GM18861 (cell line): ENCODE measurements at regions not wholly inside any gene's neighbourhood (a gene's known extent, or its start where the extent isn't known, plus 50 kb on each side); places are given as distances from the start of the nearest gene placed in this dataset.
A peak's percentile ranks its signal among the peaks of the same experiment; 100 is the strongest.

Source experiments
- ATAC-seq: cut with Tn5 transposase; IDR thresholded peaks from one replicate; pipeline ENCODE4 v1.9.1; 2021; ENCODE audit not compliant: unreplicated experiment

GRCh38 chr14:22456998-22457594, 131.9 kb downstream of the DAD1 start:
- no peak for ATAC-seq

- no peak for ATAC-seq
Measured at GRCh38 chr14:22456421-22456820, 132.6 kb downstream of the DAD1 start.

- no peak for ATAC-seq
Measured at GRCh38 chr14:22452330-22452729, 136.7 kb downstream of the DAD1 start.

GRCh38 chr14:22450266-22450665, 138.8 kb downstream of the DAD1 start:
- ATAC-seq: no peak

GRCh38 chr14:22449600-22449905, 139.5 kb downstream of the DAD1 start:
- ATAC-seq: no peak

- ATAC-seq: peak; percentile 35
Measured at GRCh38 chr14:22448905-22449599, 140.0 kb downstream of the DAD1 start.

- peak; percentile 58 for ATAC-seq
Measured at GRCh38 chr14:22448035-22448904, 140.8 kb downstream of the DAD1 start.

- ATAC-seq: no peak
Measured at GRCh38 chr14:22438742-22439141, 150.3 kb downstream of the DAD1 start.

- ATAC-seq: no peak
Measured at GRCh38 chr14:22434901-22435550, 154.0 kb downstream of the DAD1 start.

GRCh38 chr14:22434030-22434429, 155.0 kb downstream of the DAD1 start:
- ATAC-seq: no peak

GRCh38 chr14:22433069-22433468, 156.0 kb downstream of the DAD1 start:
- no peak for ATAC-seq

GRCh38 chr14:22432348-22432976, 156.6 kb downstream of the DAD1 start:
- ATAC-seq: no peak

GRCh38 chr14:22429546-22430294, 159.3 kb downstream of the DAD1 start:
- no peak for ATAC-seq

- ATAC-seq: no peak
Measured at GRCh38 chr14:22428700-22429291, 160.2 kb downstream of the DAD1 start.

GRCh38 chr14:22427771-22428231, 161.2 kb downstream of the DAD1 start:
- no peak for ATAC-seq

- no peak for ATAC-seq
Measured at GRCh38 chr14:22426711-22427110, 162.3 kb downstream of the DAD1 start.

GRCh38 chr14:22423958-22424357, 165.1 kb downstream of the DAD1 start:
- no peak for ATAC-seq

- ATAC-seq: peak; percentile 46
Measured at GRCh38 chr14:22422238-22422637, 166.8 kb downstream of the DAD1 start.

- no peak for ATAC-seq
Measured at GRCh38 chr14:22420598-22421186, 168.3 kb downstream of the DAD1 start.
